Right lobe of liver (tissue), 4 donors: ENCODE measurements at regions not wholly inside any gene's neighbourhood (a gene's known extent, or its start where the extent isn't known, plus 50 kb on each side); places are given as distances from the start of the nearest gene placed in this dataset.

ENCODE experiments used
- CTCF ChIP-seq, 4 donors: fragments of 200-600 bp in 3 of 4; fragments of 450-650 bp in 1 of 4; IDR thresholded peaks; one replicate each; pipeline versions ENCODE4 v1.5.1 to v1.8.0; 2016 to 2022; ENCODE audit warnings: antibody characterized with exemption in 4 of 4, mild to moderate bottlenecking in 2 of 4
- POLR2A ChIP-seq: fragments of 450-650 bp; IDR thresholded peaks from one replicate; pipeline ENCODE4 v1.6.1; 2017; ENCODE audit warnings: antibody characterized with exemption, mild to moderate bottlenecking
- donor health status: DM: no; HTN: no; CAD: no.
- donor health status: DM: no; HTN: no; CAD: no.
- donor health status: DM: no; HTN: yes; CAD: no.

- no peak for TF ChIP-seq CTCF (IDR thresholded peaks at IDR 0.05)
- TF ChIP-seq POLR2A, result no peak
These were observed 50.6 kb upstream of the RET start for GRCh38 chr10:43026039-43026973.
